Liver (tissue), 8 donors: ENCODE measurements at regions not wholly inside any gene's neighbourhood (a gene's known extent, or its start where the extent isn't known, plus 50 kb on each side); places are given as distances from the start of the nearest gene placed in this dataset.

Experiments used
- DNase-seq: peaks from one replicate; pipeline ENCODE4 v3.0.0-alpha.2; 2017; ENCODE audit warnings: low spot score
- H3K27ac ChIP-seq, 2 donors: one replicate each; pipeline ENCODE4 v1.7.0; 2013; ENCODE audit warnings: inconsistent platforms in 2 of 2, low read length in 2 of 2, control low read depth in 1 of 2, low read depth in 1 of 2, mild to moderate bottlenecking in 1 of 2
- H3K27me3 ChIP-seq, 4 donors: one replicate each; pipeline versions ENCODE4 v1.6.1 to v1.7.0; 2013; ENCODE audit warnings: low read length in 3 of 4, inconsistent platforms in 1 of 4, mild to moderate bottlenecking in 1 of 4, moderate library complexity in 1 of 4; ENCODE audit not compliant: control insufficient read depth in 4 of 4, insufficient read depth in 4 of 4
- H3K36me3 ChIP-seq, 4 donors: one replicate each; pipeline versions ENCODE4 v1.6.1 to v1.7.0; 2013; ENCODE audit warnings: low read length in 3 of 4, mild to moderate bottlenecking in 3 of 4, low read depth in 1 of 4, moderate library complexity in 1 of 4; ENCODE audit not compliant: control insufficient read depth in 4 of 4, insufficient read depth in 3 of 4
- H3K4me1 ChIP-seq, 4 donors: one replicate each; pipeline versions ENCODE4 v1.6.1 to v1.7.0; 2013; ENCODE audit warnings: low read length in 3 of 4, mild to moderate bottlenecking in 3 of 4, moderate library complexity in 1 of 4; ENCODE audit not compliant: control insufficient read depth in 4 of 4, insufficient read depth in 4 of 4
- H3K4me3 ChIP-seq, 3 donors: one replicate each; pipeline versions ENCODE4 v1.6.1 to v1.7.0; 2013; ENCODE audit warnings: low read length in 3 of 3, control low read depth in 1 of 3, low read depth in 1 of 3, mild to moderate bottlenecking in 1 of 3
- H3K9ac ChIP-seq, 2 donors: one replicate each; pipeline ENCODE4 v1.7.0; 2013; ENCODE audit warnings: low read length in 2 of 2, mild to moderate bottlenecking in 2 of 2, moderate library complexity in 2 of 2, control low read depth in 1 of 2, low read depth in 1 of 2
- H3K9me3 ChIP-seq, 4 donors: one replicate each; pipeline versions ENCODE4 v1.6.1 to v1.7.0; 2013; ENCODE audit warnings: low read length in 3 of 4; ENCODE audit not compliant: control insufficient read depth in 4 of 4
- ATF3 ChIP-seq: IDR thresholded peaks from 2 replicates; pipeline ENCODE4 v1.6.1; 2016; ENCODE audit warnings: antibody characterized with exemption
- CTCF ChIP-seq: fragments of 150-350 bp; IDR thresholded peaks from 2 replicates; pipeline ENCODE4 v1.5.1; 2017; ENCODE audit warnings: improper control_type of control experiment, low read depth, low read length; ENCODE audit not compliant: missing input control
- EGR1 ChIP-seq, 2 donors: IDR thresholded peaks; 2 replicates each; pipeline ENCODE4 v1.6.1; 2016 to 2018; ENCODE audit warnings: antibody characterized with exemption in 2 of 2, low read depth in 2 of 2
- FOXA1 ChIP-seq: IDR thresholded peaks from 2 replicates; pipeline ENCODE4 v1.6.1; 2016; ENCODE audit warnings: antibody characterized with exemption
- FOXA2 ChIP-seq: IDR thresholded peaks from 2 replicates; pipeline ENCODE4 v1.6.1; 2016; ENCODE audit warnings: antibody characterized with exemption
- GABPA ChIP-seq, 2 donors: IDR thresholded peaks in 1 of 2; conservative IDR thresholded peaks in 1 of 2; 2 replicates each; pipeline ENCODE4 v1.6.1; 2016; ENCODE audit warnings: antibody characterized with exemption in 2 of 2, mild to moderate bottlenecking in 1 of 2, moderate library complexity in 1 of 2
- HNF4A ChIP-seq, 2 donors: conservative IDR thresholded peaks; 2 replicates each; pipeline ENCODE4 v1.6.1; 2016; ENCODE audit warnings: antibody characterized with exemption in 2 of 2, mild to moderate bottlenecking in 2 of 2
- HNF4G ChIP-seq: IDR thresholded peaks from 2 replicates; pipeline ENCODE4 v1.6.1; 2016; ENCODE audit warnings: antibody characterized with exemption
- JUND ChIP-seq, 2 donors: IDR thresholded peaks; 2 replicates each; pipeline ENCODE4 v1.6.1; 2016; ENCODE audit warnings: antibody characterized with exemption in 2 of 2
- MAX ChIP-seq: IDR thresholded peaks from 2 replicates; pipeline ENCODE4 v1.6.1; 2016; ENCODE audit warnings: antibody characterized with exemption
- NR2F2 ChIP-seq: IDR thresholded peaks from 2 replicates; pipeline ENCODE4 v1.6.1; 2016; ENCODE audit warnings: antibody characterized with exemption
- RAD21 ChIP-seq, 2 donors: IDR thresholded peaks; 2 replicates each; pipeline ENCODE4 v1.6.1; 2016; ENCODE audit warnings: antibody characterized with exemption in 2 of 2, mild to moderate bottlenecking in 2 of 2
- REST ChIP-seq: IDR thresholded peaks from 2 replicates; pipeline ENCODE4 v1.6.1; 2016; ENCODE audit warnings: antibody characterized with exemption, mild to moderate bottlenecking
- RXRA ChIP-seq, 2 donors: IDR thresholded peaks; 2 replicates each; pipeline ENCODE4 v1.6.1; 2017 to 2018; ENCODE audit warnings: antibody characterized with exemption in 2 of 2, mild to moderate bottlenecking in 1 of 2
- SP1 ChIP-seq: IDR thresholded peaks from 2 replicates; pipeline ENCODE4 v1.6.1; 2018; ENCODE audit warnings: antibody characterized with exemption, mild to moderate bottlenecking
- TAF1 ChIP-seq: conservative IDR thresholded peaks from 2 replicates; pipeline ENCODE4 v1.6.1; 2016; ENCODE audit warnings: antibody characterized with exemption, mild to moderate bottlenecking
- YY1 ChIP-seq: IDR thresholded peaks from 2 replicates; pipeline ENCODE4 v1.6.1; 2016; ENCODE audit warnings: antibody characterized with exemption, mild to moderate bottlenecking
- ZBTB33 ChIP-seq: IDR thresholded peaks from 2 replicates; pipeline ENCODE4 v1.6.1; 2016; ENCODE audit warnings: antibody characterized with exemption
- WGBS: extraction: QIAGEN DNeasy Blood & Tissue Kit; methylation state at CpG from one replicate; pipeline ENCODE4 v1.1.7; 2013; 5-methylcytosine and 5-hydroxymethylcytosine counted together
- donor health status: healthy.
- donor health status: healthy.
- donor health status: healthy.
- donor health status: healthy.
- donor health status: healthy.

GRCh38 chr12:94722664-94723063, 72.3 kb upstream of the TMCC3 start:
- WGBS = 93% methylated on average over 3 of the region's 3 CpGs
- Histone ChIP-seq H3K4me3 (no peak overlapping the region), H3K9me3 (no peaks in the 10 kb centered on the region), H3K36me3 (no peaks in the 10 kb centered on the region), H3K9ac (no peak overlapping the region), H3K4me1 (no peaks in the 10 kb centered on the region), H3K27ac (no peak overlapping the region), H3K27me3 (no peaks in the 10 kb centered on the region)
- TF ChIP-seq ATF3 (no peak), NR2F2 (no peak), HNF4A (conservative IDR thresholded peaks at IDR 0.05) (no peak), ZBTB33 (no peak), GABPA (IDR thresholded peaks at IDR 0.05 in 1 of 2, conservative IDR thresholded peaks at IDR 0.05 in 1 of 2) (no peak), JUND (IDR thresholded peaks at IDR 0.05) (no peak), EGR1 (IDR thresholded peaks at IDR 0.05; ENCODE audit: low read depth in 2 of 2) (no peak)
- no peak for DNase-seq

- H3K9ac ChIP-seq = no peak overlapping the region
- no peak overlapping the region for H3K4me3 ChIP-seq
- no peaks in the 10 kb centered on the region for H3K4me1 ChIP-seq
- no peaks in the 10 kb centered on the region for H3K27me3 ChIP-seq
- H3K27ac ChIP-seq = no peak overlapping the region
- no peak for DNase-seq
- no peak for TF ChIP-seq HNF4A (conservative IDR thresholded peaks at IDR 0.05)
- no peak for TF ChIP-seq RAD21 (IDR thresholded peaks at IDR 0.05)
- TF ChIP-seq RXRA (IDR thresholded peaks at IDR 0.05) = no peak
- no peak for TF ChIP-seq SP1
- TF ChIP-seq ATF3 = no peak
- no peak for TF ChIP-seq JUND (IDR thresholded peaks at IDR 0.05)
- TF ChIP-seq YY1 = no peak
- H3K9me3 ChIP-seq = no peaks in the 10 kb centered on the region
- WGBS = 90% methylated on average over 1 of the region's 1 CpG
- no peaks in the 10 kb centered on the region for H3K36me3 ChIP-seq
These were observed 70.8 kb upstream of the TMCC3 start for GRCh38 chr12:94721173-94721572.

GRCh38 chr12:94718114-94718513, 67.8 kb upstream of the TMCC3 start:
- H3K9me3 ChIP-seq = no peaks in the 10 kb centered on the region

More at GRCh38 chr12:94718114-94718513, 67.8 kb upstream of the TMCC3 start:
- H3K27ac ChIP-seq = no peak overlapping the region
- H3K4me3 ChIP-seq = no peak overlapping the region
- no peaks in the 10 kb centered on the region for H3K27me3 ChIP-seq
- WGBS = 85% methylated on average over 1 of the region's 1 CpG
- no peak for DNase-seq
- H3K36me3 ChIP-seq = no peaks in the 10 kb centered on the region
- H3K4me1 ChIP-seq = no peaks in the 10 kb centered on the region
- H3K9ac ChIP-seq = no peak overlapping the region
- TF ChIP-seq MAX (no peak), JUND (IDR thresholded peaks at IDR 0.05) (no peak), FOXA1 (no peak), CTCF (no peak), FOXA2 (no peak), SP1 (no peak), RAD21 (IDR thresholded peaks at IDR 0.05) (no peak), GABPA (IDR thresholded peaks at IDR 0.05 in 1 of 2, conservative IDR thresholded peaks at IDR 0.05 in 1 of 2) (no peak), TAF1 (no peak), REST (no peak), HNF4G (no peak), HNF4A (conservative IDR thresholded peaks at IDR 0.05) (no peak)
